ENCODE measurements at regions not wholly inside any gene's neighbourhood (a gene's known extent, or its start where the extent isn't known, plus 50 kb on each side); places are given as distances from the start of the nearest gene placed in this dataset.

DNA sequence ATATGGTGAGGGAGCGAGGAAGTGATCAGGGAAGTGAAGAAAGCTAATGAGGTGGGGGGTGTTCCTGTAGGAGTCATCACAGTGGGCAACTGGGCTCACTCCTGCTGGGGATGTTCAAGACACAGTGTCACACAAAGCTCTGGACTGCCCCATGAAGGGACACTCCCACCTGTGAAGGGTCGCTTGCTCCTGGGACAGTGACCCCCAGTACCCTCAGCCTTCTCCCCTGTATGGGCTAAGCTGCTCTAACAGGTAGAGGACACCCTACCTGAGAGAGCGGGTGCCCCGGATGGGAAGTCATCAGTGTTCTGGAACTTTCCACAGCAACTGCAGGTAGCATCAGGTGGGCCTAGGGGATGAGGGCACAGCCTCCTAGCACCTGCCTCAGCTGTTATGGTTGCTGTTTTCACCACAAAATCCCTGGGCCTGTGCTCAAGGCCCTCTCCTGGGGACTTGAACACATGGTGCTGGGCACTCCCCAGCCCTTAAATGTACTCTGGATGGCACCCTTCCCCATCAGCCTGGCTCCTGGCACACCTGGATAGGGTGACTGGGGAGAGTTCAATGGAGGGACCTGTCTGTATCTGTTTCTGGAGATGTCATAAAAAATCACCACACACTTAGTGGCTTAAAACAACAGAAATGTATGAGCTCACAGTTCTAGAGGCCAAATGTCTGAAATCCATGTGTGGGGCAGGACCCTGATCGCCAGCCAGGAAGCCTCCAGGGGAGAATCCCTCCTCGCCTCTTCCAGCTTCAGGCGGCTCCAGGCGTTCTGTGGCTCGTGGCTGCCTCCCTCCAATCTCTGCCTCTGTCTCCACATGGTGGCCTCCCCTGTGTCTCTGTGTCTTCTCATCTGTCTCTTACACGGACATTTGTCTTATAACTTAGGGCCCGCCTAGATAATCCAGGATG, 104.0 kb upstream of the CDH5 start:
- intact Hi-C loops (cut with DNase I), result no loop called here
- H3K4me3 ChIP-seq, result no peak overlapping the region
- TF ChIP-seq, protein P1, sequence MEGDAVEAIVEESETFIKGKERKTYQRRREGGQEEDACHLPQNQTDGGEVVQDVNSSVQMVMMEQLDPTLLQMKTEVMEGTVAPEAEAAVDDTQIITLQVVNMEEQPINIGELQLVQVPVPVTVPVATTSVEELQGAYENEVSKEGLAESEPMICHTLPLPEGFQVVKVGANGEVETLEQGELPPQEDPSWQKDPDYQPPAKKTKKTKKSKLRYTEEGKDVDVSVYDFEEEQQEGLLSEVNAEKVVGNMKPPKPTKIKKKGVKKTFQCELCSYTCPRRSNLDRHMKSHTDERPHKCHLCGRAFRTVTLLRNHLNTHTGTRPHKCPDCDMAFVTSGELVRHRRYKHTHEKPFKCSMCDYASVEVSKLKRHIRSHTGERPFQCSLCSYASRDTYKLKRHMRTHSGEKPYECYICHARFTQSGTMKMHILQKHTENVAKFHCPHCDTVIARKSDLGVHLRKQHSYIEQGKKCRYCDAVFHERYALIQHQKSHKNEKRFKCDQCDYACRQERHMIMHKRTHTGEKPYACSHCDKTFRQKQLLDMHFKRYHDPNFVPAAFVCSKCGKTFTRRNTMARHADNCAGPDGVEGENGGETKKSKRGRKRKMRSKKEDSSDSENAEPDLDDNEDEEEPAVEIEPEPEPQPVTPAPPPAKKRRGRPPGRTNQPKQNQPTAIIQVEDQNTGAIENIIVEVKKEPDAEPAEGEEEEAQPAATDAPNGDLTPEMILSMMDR (IDR thresholded peaks at IDR 0.05), result no peak
- TF ChIP-seq POLR2AphosphoS5 (IDR thresholded peaks at IDR 0.05; ENCODE audit: insufficient read depth in 1 of 2, low read depth in 1 of 2), result peak in 1 of 2 donors; percentile 36
- peak; percentile 84 to 91 for DNase-seq (ENCODE audit: extremely low spot score in 2 of 2)
- no peaks in the 10 kb centered on the region for H3K36me3 ChIP-seq
- no peaks in the 10 kb centered on the region for H3K9me3 ChIP-seq
- peak overlapping the region; percentile 20 for H3K27ac ChIP-seq
- no peaks in the 10 kb centered on the region for H3K27me3 ChIP-seq
- H3K4me1 ChIP-seq, result peaks cover 42% of the 10 kb centered on the region

DNA sequence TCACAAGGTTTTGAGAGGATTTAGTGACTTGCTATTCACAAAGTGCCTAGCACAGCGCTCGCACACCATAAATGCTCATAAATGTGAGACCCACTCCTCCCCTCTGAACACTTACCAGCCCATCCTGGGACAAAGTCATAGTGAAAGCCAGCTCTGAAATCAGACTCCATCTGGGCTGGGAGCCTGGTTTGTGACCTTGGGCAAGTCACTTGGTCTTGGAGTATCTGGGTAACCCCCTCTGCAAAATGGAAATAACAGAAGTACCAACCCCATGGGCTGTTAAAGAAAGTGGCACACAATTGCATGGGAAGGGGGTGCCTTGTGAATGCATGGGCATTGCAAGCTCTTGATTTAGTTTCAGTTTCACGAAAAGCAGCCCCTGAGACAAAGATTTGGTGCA, 104.7 kb upstream of the CDH5 start:
- H3K27ac ChIP-seq, result no peak overlapping the region
- no peak overlapping the region for H3K4me3 ChIP-seq
- peaks cover 36% of the 10 kb centered on the region for H3K4me1 ChIP-seq
- no peaks in the 10 kb centered on the region for H3K27me3 ChIP-seq
- intact Hi-C loops (cut with DNase I), result no loop called here
- H3K9me3 ChIP-seq, result no peaks in the 10 kb centered on the region
- peak; percentile 29 to 43 for DNase-seq (ENCODE audit: extremely low spot score in 2 of 2)
- TF ChIP-seq POLR2A (IDR thresholded peaks at IDR 0.05) (no peak), POLR2AphosphoS5 (IDR thresholded peaks at IDR 0.05; ENCODE audit: insufficient read depth in 1 of 2, low read depth in 1 of 2) (no peak)
- TF ChIP-seq, protein P1 (IDR thresholded peaks at IDR 0.05), result no peak
- no peaks in the 10 kb centered on the region for H3K36me3 ChIP-seq

DNA sequence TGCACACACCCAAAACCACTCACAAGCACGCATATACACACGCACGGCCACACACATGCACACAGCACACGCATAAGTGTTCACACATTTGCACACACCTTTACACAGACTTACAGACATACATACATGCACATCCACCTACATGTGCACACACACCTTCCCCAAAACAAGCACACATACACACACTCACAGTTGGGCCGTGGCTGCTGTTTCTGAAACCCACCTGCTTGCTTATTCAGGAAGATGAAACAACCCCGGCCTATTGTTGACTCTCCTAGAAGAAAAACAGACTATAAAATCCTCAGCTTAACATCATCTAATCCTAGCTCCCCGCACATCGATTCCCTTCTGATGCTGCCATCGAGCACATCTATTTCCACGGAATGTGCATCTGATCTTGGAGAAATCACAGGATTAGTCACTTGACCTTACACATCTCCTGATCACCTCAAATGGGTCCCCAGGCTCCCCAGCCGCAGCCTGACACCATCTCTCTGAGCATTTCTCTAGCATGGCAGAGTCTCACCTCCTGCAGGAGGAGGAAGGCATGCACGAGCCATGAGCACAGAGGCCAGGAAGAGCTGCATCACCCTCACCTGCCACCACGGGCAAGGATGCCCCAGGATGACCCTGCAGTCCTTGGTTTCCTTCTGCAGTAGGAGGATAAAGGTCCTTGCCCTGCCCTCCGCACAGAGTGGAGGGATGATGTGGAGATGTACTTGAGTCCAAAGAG, 105.8 kb upstream of the CDH5 start:
- Histone ChIP-seq H3K27me3 (no peaks in the 10 kb centered on the region), H3K36me3 (no peaks in the 10 kb centered on the region), H3K9me3 (no peaks in the 10 kb centered on the region), H3K27ac (no peak overlapping the region), H3K4me3 (no peak overlapping the region), H3K4me1 (peaks cover 25% of the 10 kb centered on the region)
- peak; percentile 64 to 81 for DNase-seq (ENCODE audit: extremely low spot score in 2 of 2)
- TF ChIP-seq POLR2A (IDR thresholded peaks at IDR 0.05), result no peak
- intact Hi-C loops (cut with DNase I), result no loop called here

DNA sequence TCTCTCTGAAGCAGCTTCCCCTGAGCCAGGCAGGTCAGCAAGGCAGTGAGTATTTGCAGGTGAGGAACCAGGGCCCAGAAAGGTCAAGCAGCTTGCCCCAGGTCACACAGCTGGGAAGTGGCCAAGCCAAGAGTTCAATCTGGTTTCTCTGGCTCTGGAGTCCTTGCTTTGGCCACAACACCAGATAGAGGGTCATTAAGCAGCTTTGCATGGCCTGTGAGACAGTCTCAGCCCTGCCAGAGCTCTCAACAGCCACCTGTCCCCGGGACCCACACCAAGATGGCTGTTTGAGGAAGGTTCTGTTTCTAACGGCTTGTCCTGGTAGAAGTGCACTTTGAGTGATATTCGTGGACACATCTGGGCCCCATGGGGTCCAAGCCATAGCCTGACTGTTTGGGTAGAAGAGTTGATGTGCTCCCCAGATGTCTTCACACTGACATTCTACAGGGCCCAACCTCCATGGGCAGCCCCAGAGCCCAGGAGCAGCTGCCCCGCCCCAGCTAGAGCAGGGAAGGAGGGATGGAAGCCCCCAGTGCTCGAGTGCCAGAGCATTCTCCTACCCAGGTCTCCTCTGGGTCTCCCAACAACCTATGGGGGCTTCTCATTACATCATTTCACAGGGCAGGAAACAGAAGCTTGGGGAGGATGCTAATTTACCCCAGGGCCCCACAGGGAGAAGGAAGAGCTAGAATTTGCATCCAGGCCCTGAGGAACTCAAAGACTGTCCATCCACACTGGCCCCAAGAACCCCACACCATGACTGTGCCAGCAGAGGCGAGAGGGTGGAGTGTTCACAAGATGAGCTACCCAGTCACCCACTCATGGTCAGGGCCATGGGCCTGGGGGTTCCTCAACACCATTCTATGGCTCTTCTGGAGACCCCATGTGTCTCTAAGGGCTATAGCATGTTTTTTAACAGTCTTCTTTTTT, 107.3 kb upstream of the CDH5 start:
- intact Hi-C loops (cut with DNase I), result no loop called here
- DNase-seq (ENCODE audit: extremely low spot score in 2 of 2), result peak; percentile 80 to 84
- H3K27ac ChIP-seq, result no peak overlapping the region

More for the DNA sequence above, 107.3 kb upstream of the CDH5 start:
- no peaks in the 10 kb centered on the region for H3K9me3 ChIP-seq
- no peaks in the 10 kb centered on the region for H3K36me3 ChIP-seq
- TF ChIP-seq POLR2A (IDR thresholded peaks at IDR 0.05) (no peak), POLR2AphosphoS5 (IDR thresholded peaks at IDR 0.05; ENCODE audit: insufficient read depth in 1 of 2, low read depth in 1 of 2) (no peak)
- TF ChIP-seq, protein P1 (IDR thresholded peaks at IDR 0.05), result no peak
- H3K4me1 ChIP-seq, result peaks cover 22% of the 10 kb centered on the region
- H3K27me3 ChIP-seq, result no peaks in the 10 kb centered on the region
- H3K4me3 ChIP-seq, result no peak overlapping the region
